ENCODE measurements at regions not wholly inside any gene's neighbourhood (a gene's known extent, or its start where the extent isn't known, plus 50 kb on each side); places are given as distances from the start of the nearest gene placed in this dataset.

- DNase-seq = no peak
- Histone ChIP-seq H3K4me3 (no peak overlapping the region), H3K4me1 (no peaks in the 10 kb centered on the region), H3K9me3 (peaks cover 0 to 13% (median 3%) of the 10 kb centered on the region in 8 donors), H3K27ac (no peak overlapping the region), H3K36me3 (no peaks in the 10 kb centered on the region), H3K27me3 (replicated peaks in 1 of 7) (peaks cover 0 to 6% (median 0%) of the 10 kb centered on the region in 7 donors)
- 69 to 94% (median 84%) methylated on average over 2 of the region's 2 CpGs for WGBS, 5 donors
- intact Hi-C loops (cut with DNase I; ENCODE audit: low total_unique reads) = no loop called here
- no peak for TF ChIP-seq POLR2A (IDR thresholded peaks at IDR 0.05)
- no peak for TF ChIP-seq POLR2AphosphoS5 (IDR thresholded peaks at IDR 0.05)
- TF ChIP-seq CTCF (IDR thresholded peaks at IDR 0.05 in 8 of 11, conservative IDR thresholded peaks at IDR 0.05 in 3 of 11) = no peak
Observed at GRCh38 chr13:97057176-97057575, 62.9 kb upstream of the OXGR1 start.

GRCh38 chr13:97058391-97058790 lies 64.1 kb upstream of the OXGR1 start:
- H3K27me3 ChIP-seq (replicated peaks in 1 of 7) = peaks cover 0 to 6% (median 0%) of the 10 kb centered on the region in 7 donors
- no peaks in the 10 kb centered on the region for H3K4me1 ChIP-seq
- H3K36me3 ChIP-seq = no peaks in the 10 kb centered on the region
- no peak for DNase-seq
- intact Hi-C loops (cut with DNase I; ENCODE audit: low total_unique reads) = no loop called here
- H3K4me3 ChIP-seq = no peak overlapping the region
- peaks cover 0 to 13% (median 3%) of the 10 kb centered on the region in 8 donors for H3K9me3 ChIP-seq
- WGBS, 5 donors = 56 to 71% (median 66%) methylated on average over 3 of the region's 3 CpGs
- no peak overlapping the region for H3K27ac ChIP-seq
- TF ChIP-seq CTCF (IDR thresholded peaks at IDR 0.05 in 8 of 11, conservative IDR thresholded peaks at IDR 0.05 in 3 of 11) (no peak), POLR2AphosphoS5 (IDR thresholded peaks at IDR 0.05) (no peak), POLR2A (IDR thresholded peaks at IDR 0.05) (no peak)

- no peak overlapping the region for H3K4me3 ChIP-seq
- H3K36me3 ChIP-seq = no peaks in the 10 kb centered on the region
- no peaks in the 10 kb centered on the region for H3K4me1 ChIP-seq
- intact Hi-C loops (cut with DNase I; ENCODE audit: low total_unique reads) = no loop called here
- no peak for TF ChIP-seq POLR2AphosphoS5 (IDR thresholded peaks at IDR 0.05)
- no peak for TF ChIP-seq CTCF (IDR thresholded peaks at IDR 0.05 in 8 of 11, conservative IDR thresholded peaks at IDR 0.05 in 3 of 11)
- WGBS, 5 donors = 79 to 100% (median 86%) methylated on average over 1 of the region's 1 CpG
- H3K27ac ChIP-seq = no peak overlapping the region
- H3K9me3 ChIP-seq = peaks cover 0 to 11% (median 3%) of the 10 kb centered on the region in 8 donors
- no peak for DNase-seq
- H3K27me3 ChIP-seq (replicated peaks in 1 of 7) = peaks cover 0 to 6% (median 0%) of the 10 kb centered on the region in 7 donors
Observed at GRCh38 chr13:97058926-97059325, 64.7 kb upstream of the OXGR1 start.

GRCh38 chr13:97067017-97067895 lies 73.0 kb upstream of the OXGR1 start:
- 88 to 94% (median 90%) methylated on average over 8 of the region's 8 CpGs for WGBS, 5 donors
- H3K4me3 ChIP-seq = no peak overlapping the region
- no peak for DNase-seq
- intact Hi-C loops (cut with DNase I; ENCODE audit: low total_unique reads) = no loop called here
- H3K27ac ChIP-seq = no peak overlapping the region
- no peaks in the 10 kb centered on the region for H3K36me3 ChIP-seq
- H3K4me1 ChIP-seq = no peaks in the 10 kb centered on the region
- TF ChIP-seq CTCF (IDR thresholded peaks at IDR 0.05 in 8 of 11, conservative IDR thresholded peaks at IDR 0.05 in 3 of 11) (no peak), POLR2A (IDR thresholded peaks at IDR 0.05) (no peak), POLR2AphosphoS5 (IDR thresholded peaks at IDR 0.05) (no peak)
- H3K9me3 ChIP-seq = no peaks in the 10 kb centered on the region
- peaks cover 0 to 7% (median 0%) of the 10 kb centered on the region in 7 donors for H3K27me3 ChIP-seq (replicated peaks in 1 of 7)

Measured in spleen (tissue), 11 donors.